ENCODE measurements at regions not wholly inside any gene's neighbourhood (a gene's known extent, or its start where the extent isn't known, plus 50 kb on each side); places are given as distances from the start of the nearest gene placed in this dataset.

DNA sequence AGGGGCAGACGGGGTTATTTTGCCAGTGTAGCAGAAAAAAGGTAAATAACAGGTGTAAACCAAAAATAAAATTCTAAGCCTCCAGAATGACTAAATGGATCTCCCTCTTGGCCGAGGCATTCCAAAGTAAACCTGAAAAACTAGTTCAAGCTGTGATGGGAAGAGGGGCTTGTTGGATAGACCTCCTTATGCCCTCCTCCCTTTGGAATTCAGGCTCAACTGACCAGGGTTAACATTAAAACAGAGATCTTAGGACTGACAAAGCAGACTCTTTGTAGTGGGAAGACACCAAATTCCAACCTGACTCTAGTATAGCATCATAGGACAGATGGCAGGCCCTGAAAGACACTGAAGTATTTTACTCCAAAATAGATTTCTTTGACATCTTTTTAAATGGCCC lies 113.8 kb upstream of the ITGB1 start:
- Histone ChIP-seq H2AFZ (ENCODE audit: control insufficient read depth, low read length) (no peak overlapping the region), H3K27me3 (ENCODE audit: control insufficient read depth, extremely low read depth, insufficient read depth, low read length) (no peaks in the 10 kb centered on the region), H4K20me1 (ENCODE audit: control insufficient read depth, extremely low read depth, insufficient read depth, low read length) (no peaks in the 10 kb centered on the region), H3K9me3 (ENCODE audit: control insufficient read depth, low read depth, low read length) (no peaks in the 10 kb centered on the region), H3K79me2 (ENCODE audit: control insufficient read depth, insufficient read depth, low read length) (no peaks in the 10 kb centered on the region), H3K27ac (ENCODE audit: control insufficient read depth, insufficient read depth, low read length) (no peak overlapping the region), H3K9me1 (ENCODE audit: control insufficient read depth, extremely low read depth, insufficient read depth, low read length) (no peaks in the 10 kb centered on the region), H3K4me3 (ENCODE audit: control insufficient read depth in 2 of 3, extremely low read depth in 1 of 3, insufficient read depth in 2 of 3, low read depth in 1 of 3, low read length in 3 of 3) (no peak overlapping the region), H3K4me1 (ENCODE audit: control insufficient read depth, extremely low read depth, insufficient read depth, low read length) (no peaks in the 10 kb centered on the region), H3K9ac (ENCODE audit: control insufficient read depth, extremely low read depth, insufficient read depth, low read length) (no peak overlapping the region), H3K4me2 (ENCODE audit: control insufficient read depth, extremely low read depth, insufficient read depth, low read depth, low read length) (no peak overlapping the region), H3K36me3 (ENCODE audit: control insufficient read depth in 2 of 2, extremely low read depth in 1 of 2, insufficient read depth in 2 of 2, low read length in 2 of 2) (no peaks in the 10 kb centered on the region)
- FAIRE-seq (no peak), DNase-seq (ENCODE audit: low read depth, low spot score) (no peak)
- TF ChIP-seq CTCF (optimal IDR thresholded peaks at IDR 0.05 in 1 of 3, IDR thresholded peaks at IDR 0.05 in 1 of 3, conservative IDR thresholded peaks at IDR 0.05 in 1 of 3; ENCODE audit: extremely low read depth in 1 of 3, insufficient read depth in 2 of 3, low read length in 3 of 3) (no peak), EZH2 (IDR thresholded peaks at IDR 0.05; ENCODE audit: low read length) (no peak)
- dilution Hi-C loops (cut with MboI; ENCODE audit: extremely low pct_ligation_motif_present, low sequenced_read_pairs): no loop called here

GRCh38 chr10:33070101-33070500 lies 112.1 kb upstream of the ITGB1 start:
- Histone ChIP-seq H3K36me3 (ENCODE audit: control insufficient read depth in 2 of 2, extremely low read depth in 1 of 2, insufficient read depth in 2 of 2, low read length in 2 of 2) (no peaks in the 10 kb centered on the region), H4K20me1 (ENCODE audit: control insufficient read depth, extremely low read depth, insufficient read depth, low read length) (no peaks in the 10 kb centered on the region), H3K4me2 (ENCODE audit: control insufficient read depth, extremely low read depth, insufficient read depth, low read depth, low read length) (no peak overlapping the region), H3K9me3 (ENCODE audit: control insufficient read depth, low read depth, low read length) (no peaks in the 10 kb centered on the region), H3K9ac (ENCODE audit: control insufficient read depth, extremely low read depth, insufficient read depth, low read length) (no peak overlapping the region), H3K27me3 (ENCODE audit: control insufficient read depth, extremely low read depth, insufficient read depth, low read length) (no peaks in the 10 kb centered on the region), H2AFZ (ENCODE audit: control insufficient read depth, low read length) (no peak overlapping the region), H3K79me2 (ENCODE audit: control insufficient read depth, insufficient read depth, low read length) (no peaks in the 10 kb centered on the region), H3K9me1 (ENCODE audit: control insufficient read depth, extremely low read depth, insufficient read depth, low read length) (no peaks in the 10 kb centered on the region), H3K4me1 (ENCODE audit: control insufficient read depth, extremely low read depth, insufficient read depth, low read length) (no peaks in the 10 kb centered on the region), H3K27ac (ENCODE audit: control insufficient read depth, insufficient read depth, low read length) (no peak overlapping the region), H3K4me3 (ENCODE audit: control insufficient read depth in 2 of 3, extremely low read depth in 1 of 3, insufficient read depth in 2 of 3, low read depth in 1 of 3, low read length in 3 of 3) (no peak overlapping the region)
- FAIRE-seq (no peak), DNase-seq (ENCODE audit: low read depth, low spot score) (no peak)
- TF ChIP-seq CTCF (optimal IDR thresholded peaks at IDR 0.05 in 1 of 3, IDR thresholded peaks at IDR 0.05 in 1 of 3, conservative IDR thresholded peaks at IDR 0.05 in 1 of 3; ENCODE audit: extremely low read depth in 1 of 3, insufficient read depth in 2 of 3, low read length in 3 of 3) (no peak), EZH2 (IDR thresholded peaks at IDR 0.05; ENCODE audit: low read length) (no peak)
- dilution Hi-C loops (cut with MboI; ENCODE audit: extremely low pct_ligation_motif_present, low sequenced_read_pairs): no loop called here
